Ascending aorta (tissue), 2 donors: ENCODE measurements at regions not wholly inside any gene's neighbourhood (a gene's known extent, or its start where the extent isn't known, plus 50 kb on each side); places are given as distances from the start of the nearest gene placed in this dataset.

Source experiments
- DNase-seq, 2 donors: peaks; one replicate each; pipeline ENCODE4 v3.0.0-alpha.2; 2019; ENCODE audit warnings: low spot score in 2 of 2
- H3K27ac ChIP-seq, 2 donors: fragments of 200-600 bp; sonication (generic); one replicate each; pipeline ENCODE4 v1.5.1; 2016 to 2017; ENCODE audit warnings: mild to moderate bottlenecking in 1 of 2
- H3K27me3 ChIP-seq: fragments of 200-600 bp; sonication (generic); one replicate; pipeline ENCODE4 v1.5.1; 2017
- H3K36me3 ChIP-seq, 2 donors: fragments of 200-600 bp; sonication (generic); one replicate each; pipeline ENCODE4 v1.5.1; 2016
- H3K4me1 ChIP-seq, 2 donors: fragments of 200-600 bp; sonication (generic); one replicate each; pipeline ENCODE4 v1.5.1; 2016 to 2017; ENCODE audit warnings: mild to moderate bottlenecking in 1 of 2
- H3K4me3 ChIP-seq, 2 donors: fragments of 200-600 bp; sonication (generic); one replicate each; pipeline ENCODE4 v1.5.1; 2016 to 2017; ENCODE audit warnings: mild to moderate bottlenecking in 1 of 2
- H3K9me3 ChIP-seq, 2 donors: fragments of 200-600 bp; sonication (generic); one replicate each; pipeline ENCODE4 v1.5.1; 2016
- CTCF ChIP-seq, 3 experiments: fragments of 200-600 bp in 2 of 3; fragments of 450-650 bp in 1 of 3; sonication (generic) in 2 of 3; IDR thresholded peaks; one replicate each; pipeline ENCODE4 v1.5.1; 2016 to 2019; ENCODE audit warnings: antibody characterized with exemption in 3 of 3, mild to moderate bottlenecking in 1 of 3, moderate library complexity in 1 of 3
- intact Hi-C: fragments of 100-400 bp; cut with DNase I; formaldehyde crosslinking; loops from one replicate; pipeline ENCODE4 v1.15.1; 2023

DNA sequence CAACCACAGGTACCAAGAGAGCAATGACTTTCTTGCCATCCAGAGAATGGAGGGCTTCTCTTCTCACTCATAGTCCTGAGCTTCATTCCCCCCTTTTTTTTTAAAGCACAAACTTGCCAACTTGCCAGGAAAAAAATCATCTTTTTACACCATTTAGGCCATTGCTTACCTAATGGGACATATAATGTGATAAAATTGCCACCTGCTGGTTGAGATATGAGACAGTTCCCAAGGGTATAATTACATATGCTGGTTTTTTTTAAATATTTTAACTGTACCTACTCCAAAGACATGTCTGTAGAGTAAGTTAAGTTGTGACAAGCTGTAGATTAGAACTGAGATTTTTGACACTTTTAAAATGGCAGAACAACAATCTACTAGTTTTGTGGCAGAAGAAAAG is 519.1 kb upstream of the SEL1L start:
- intact Hi-C loops: no loop called here
- Histone ChIP-seq H3K4me1 (no peaks in the 10 kb centered on the region), H3K9me3 (no peaks in the 10 kb centered on the region), H3K4me3 (no peak overlapping the region), H3K27me3 (no peaks in the 10 kb centered on the region), H3K27ac (no peak overlapping the region), H3K36me3 (no peaks in the 10 kb centered on the region)
- DNase-seq: no peak
- no peak for TF ChIP-seq CTCF (IDR thresholded peaks at IDR 0.05)

- no peak overlapping the region for H3K27ac ChIP-seq
- no peak for TF ChIP-seq CTCF (IDR thresholded peaks at IDR 0.05)
- intact Hi-C loops: no loop called here
Measured at GRCh38 chr14:82055515-82056115, 522.0 kb upstream of the SEL1L start.

GRCh38 chr14:82060219-82060618 is 526.6 kb upstream of the SEL1L start:
- Histone ChIP-seq H3K9me3 (no peaks in the 10 kb centered on the region), H3K4me3 (no peak overlapping the region), H3K27me3 (no peaks in the 10 kb centered on the region), H3K4me1 (no peaks in the 10 kb centered on the region), H3K27ac (no peak overlapping the region), H3K36me3 (no peaks in the 10 kb centered on the region)
- no peak for DNase-seq
- TF ChIP-seq CTCF (IDR thresholded peaks at IDR 0.05): no peak
- intact Hi-C loops: no loop called here

More at GRCh38 chr14:82055515-82056115, 522.0 kb upstream of the SEL1L start:
- H3K4me1 ChIP-seq: no peaks in the 10 kb centered on the region
- no peak overlapping the region for H3K4me3 ChIP-seq
- no peak for DNase-seq
- no peaks in the 10 kb centered on the region for H3K27me3 ChIP-seq
- H3K36me3 ChIP-seq: no peaks in the 10 kb centered on the region
- H3K9me3 ChIP-seq: no peaks in the 10 kb centered on the region

DNA sequence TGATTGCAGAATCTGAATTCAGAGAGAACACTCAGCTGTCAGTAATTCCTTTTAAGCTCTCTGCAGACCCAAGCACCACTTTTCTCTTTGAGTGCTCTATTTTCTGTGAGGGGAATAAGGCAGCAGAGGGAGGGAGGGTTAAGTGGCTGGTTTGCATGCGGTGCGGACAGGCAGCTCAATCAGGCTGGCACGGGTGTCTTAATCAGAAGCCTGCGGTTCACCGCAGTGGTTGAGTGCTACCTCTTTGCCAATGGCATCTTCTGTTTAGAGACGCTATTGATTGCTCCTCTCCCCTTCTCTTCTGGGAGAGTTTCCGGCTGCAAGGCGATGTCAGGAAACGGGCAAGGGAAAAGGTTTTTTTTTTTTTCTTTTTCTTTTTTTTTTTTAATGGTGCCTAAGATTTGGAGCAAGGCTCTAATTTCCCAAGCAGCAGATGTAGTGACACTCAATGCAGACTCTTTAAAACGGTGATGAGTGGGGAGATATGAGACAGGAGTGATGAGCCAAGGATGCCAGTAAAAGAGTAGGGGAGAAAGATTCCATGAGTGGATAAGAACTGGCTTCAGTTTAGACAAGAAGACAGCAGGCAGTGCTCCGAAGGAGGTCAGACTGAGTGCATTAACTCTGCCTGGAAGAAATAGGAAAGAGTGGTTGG is 533.7 kb upstream of the SEL1L start:
- no peak overlapping the region for H3K27ac ChIP-seq
- H3K4me1 ChIP-seq: no peaks in the 10 kb centered on the region
- no peaks in the 10 kb centered on the region for H3K9me3 ChIP-seq
- H3K4me3 ChIP-seq: no peak overlapping the region
- no peaks in the 10 kb centered on the region for H3K36me3 ChIP-seq
- intact Hi-C loops: no loop called here
- DNase-seq: no peak
- TF ChIP-seq CTCF (IDR thresholded peaks at IDR 0.05): no peak
- H3K27me3 ChIP-seq: no peaks in the 10 kb centered on the region

- Histone ChIP-seq H3K4me1 (no peaks in the 10 kb centered on the region), H3K27ac (no peak overlapping the region), H3K9me3 (no peaks in the 10 kb centered on the region), H3K36me3 (no peaks in the 10 kb centered on the region), H3K27me3 (no peaks in the 10 kb centered on the region), H3K4me3 (no peak overlapping the region)
- no peak for TF ChIP-seq CTCF (IDR thresholded peaks at IDR 0.05)
- no peak for DNase-seq
- intact Hi-C loops: no loop called here
Measured at GRCh38 chr14:82070040-82070439, 536.4 kb upstream of the SEL1L start.
